ENCODE measurements at regions not wholly inside any gene's neighbourhood (a gene's known extent, or its start where the extent isn't known, plus 50 kb on each side); places are given as distances from the start of the nearest gene placed in this dataset.

DNA sequence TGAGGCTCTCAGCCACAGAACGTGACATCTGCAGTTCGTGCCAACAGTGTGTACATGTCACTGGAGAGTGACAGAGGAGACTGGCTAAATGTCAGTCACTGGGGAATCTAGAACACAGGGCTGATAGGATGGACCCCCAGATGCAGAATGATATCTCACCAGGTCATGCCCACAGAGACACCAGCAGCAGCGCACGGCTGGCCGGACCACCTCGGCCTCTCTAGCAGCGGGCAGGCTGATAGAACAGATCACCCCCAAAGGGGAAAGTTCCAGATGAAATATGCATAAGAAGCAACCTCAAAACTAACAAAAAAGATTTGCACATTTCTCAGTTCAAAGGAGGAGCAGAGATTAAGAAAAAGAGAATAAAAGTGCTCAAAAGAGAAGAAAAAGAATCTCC is 266.5 kb downstream of the SEC23A start:
- TF ChIP-seq, protein P1, sequence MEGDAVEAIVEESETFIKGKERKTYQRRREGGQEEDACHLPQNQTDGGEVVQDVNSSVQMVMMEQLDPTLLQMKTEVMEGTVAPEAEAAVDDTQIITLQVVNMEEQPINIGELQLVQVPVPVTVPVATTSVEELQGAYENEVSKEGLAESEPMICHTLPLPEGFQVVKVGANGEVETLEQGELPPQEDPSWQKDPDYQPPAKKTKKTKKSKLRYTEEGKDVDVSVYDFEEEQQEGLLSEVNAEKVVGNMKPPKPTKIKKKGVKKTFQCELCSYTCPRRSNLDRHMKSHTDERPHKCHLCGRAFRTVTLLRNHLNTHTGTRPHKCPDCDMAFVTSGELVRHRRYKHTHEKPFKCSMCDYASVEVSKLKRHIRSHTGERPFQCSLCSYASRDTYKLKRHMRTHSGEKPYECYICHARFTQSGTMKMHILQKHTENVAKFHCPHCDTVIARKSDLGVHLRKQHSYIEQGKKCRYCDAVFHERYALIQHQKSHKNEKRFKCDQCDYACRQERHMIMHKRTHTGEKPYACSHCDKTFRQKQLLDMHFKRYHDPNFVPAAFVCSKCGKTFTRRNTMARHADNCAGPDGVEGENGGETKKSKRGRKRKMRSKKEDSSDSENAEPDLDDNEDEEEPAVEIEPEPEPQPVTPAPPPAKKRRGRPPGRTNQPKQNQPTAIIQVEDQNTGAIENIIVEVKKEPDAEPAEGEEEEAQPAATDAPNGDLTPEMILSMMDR (conservative IDR thresholded peaks at IDR 0.05 in 1 of 2, IDR thresholded peaks at IDR 0.05 in 1 of 2; ENCODE audit: low read depth in 1 of 2, low read length in 2 of 2): no peak
- no peak for TF ChIP-seq EZH2 (IDR thresholded peaks at IDR 0.05; ENCODE audit: low read length, missing control alignments)

Data from fibroblast of lung (primary cell).